Inferior parietal cortex (tissue), 1 donor: ENCODE measurements at regions not wholly inside any gene's neighbourhood (a gene's known extent, or its start where the extent isn't known, plus 50 kb on each side); places are given as distances from the start of the nearest gene placed in this dataset.
"Not testable (repeated sequence)": the region's sequence is repeated elsewhere in the genome, so short reads cannot be mapped to it uniquely, and the experiment has no call there.

Source experiments
- DNase-seq: peaks from one replicate; pipeline ENCODE4 v3.0.0-alpha.2; 2016; ENCODE audit errors: extremely low spot score

DNA sequence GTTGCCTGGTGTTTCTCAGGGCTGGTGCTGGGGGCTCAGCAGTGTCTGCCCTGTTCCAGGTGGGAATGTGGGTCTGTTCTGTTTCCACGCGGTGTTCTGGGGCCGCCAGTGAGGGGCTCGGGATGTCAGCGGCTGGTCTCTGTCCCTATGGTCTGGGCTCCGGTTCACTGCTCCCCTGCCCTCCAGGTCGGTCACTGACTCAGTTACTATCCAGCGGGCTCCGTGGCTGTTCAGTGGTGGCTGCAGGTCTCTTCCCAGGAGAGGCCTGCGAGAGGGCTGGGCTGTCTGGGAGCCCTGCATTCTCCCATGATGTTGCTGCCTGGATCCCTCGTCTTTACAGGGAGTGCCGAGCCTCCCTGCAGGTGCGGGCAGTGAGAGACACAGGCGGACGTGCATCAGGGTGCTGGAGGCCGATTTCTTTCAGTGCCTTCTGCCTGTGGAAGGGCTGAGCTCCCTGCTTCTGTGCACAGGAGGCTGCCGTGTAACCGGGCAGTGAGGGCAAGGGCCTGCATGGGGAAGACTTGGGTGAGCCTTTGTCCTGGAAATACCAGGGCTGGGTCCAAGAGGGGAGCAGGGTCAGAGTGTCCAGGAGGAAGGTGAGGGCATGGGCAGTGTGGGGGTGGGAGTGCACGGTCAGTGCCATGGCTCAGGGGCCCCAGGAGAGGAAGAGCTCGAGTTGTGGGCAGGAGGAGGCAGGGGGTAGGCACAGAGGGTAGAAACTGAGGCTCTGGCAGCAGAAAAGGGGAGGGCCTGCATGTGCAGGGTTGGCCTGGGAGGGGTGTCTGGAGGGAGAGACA lies 391.0 kb downstream of the TMEM121 start:
- not testable (repeated sequence) for DNase-seq

DNA sequence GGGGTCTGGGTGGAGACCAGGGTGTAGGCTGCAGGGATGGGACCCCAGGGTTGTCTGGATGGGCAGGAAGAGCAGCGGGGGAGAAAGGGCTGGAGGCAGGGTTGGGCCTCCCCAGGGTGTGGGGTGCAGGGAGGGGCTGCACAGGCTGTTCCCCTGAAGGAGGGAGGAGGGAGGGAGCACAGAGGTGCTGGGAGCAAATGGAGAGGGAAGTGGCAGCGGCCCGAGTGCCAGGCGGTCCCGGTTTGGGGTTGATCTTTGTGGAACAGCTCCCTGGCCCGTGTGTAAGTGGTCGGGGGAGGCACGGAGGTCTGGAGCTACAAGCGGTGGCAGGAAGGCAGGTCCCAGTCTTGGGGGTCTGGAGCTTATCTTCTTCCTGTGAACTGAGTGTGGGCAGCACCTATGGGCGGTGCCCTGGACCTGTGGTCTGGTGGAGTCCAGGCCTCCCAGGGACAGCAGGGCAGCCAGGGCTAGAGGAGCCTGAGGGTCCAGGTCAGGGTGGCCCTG lies 391.6 kb downstream of the TMEM121 start:
- no peak for DNase-seq

DNA sequence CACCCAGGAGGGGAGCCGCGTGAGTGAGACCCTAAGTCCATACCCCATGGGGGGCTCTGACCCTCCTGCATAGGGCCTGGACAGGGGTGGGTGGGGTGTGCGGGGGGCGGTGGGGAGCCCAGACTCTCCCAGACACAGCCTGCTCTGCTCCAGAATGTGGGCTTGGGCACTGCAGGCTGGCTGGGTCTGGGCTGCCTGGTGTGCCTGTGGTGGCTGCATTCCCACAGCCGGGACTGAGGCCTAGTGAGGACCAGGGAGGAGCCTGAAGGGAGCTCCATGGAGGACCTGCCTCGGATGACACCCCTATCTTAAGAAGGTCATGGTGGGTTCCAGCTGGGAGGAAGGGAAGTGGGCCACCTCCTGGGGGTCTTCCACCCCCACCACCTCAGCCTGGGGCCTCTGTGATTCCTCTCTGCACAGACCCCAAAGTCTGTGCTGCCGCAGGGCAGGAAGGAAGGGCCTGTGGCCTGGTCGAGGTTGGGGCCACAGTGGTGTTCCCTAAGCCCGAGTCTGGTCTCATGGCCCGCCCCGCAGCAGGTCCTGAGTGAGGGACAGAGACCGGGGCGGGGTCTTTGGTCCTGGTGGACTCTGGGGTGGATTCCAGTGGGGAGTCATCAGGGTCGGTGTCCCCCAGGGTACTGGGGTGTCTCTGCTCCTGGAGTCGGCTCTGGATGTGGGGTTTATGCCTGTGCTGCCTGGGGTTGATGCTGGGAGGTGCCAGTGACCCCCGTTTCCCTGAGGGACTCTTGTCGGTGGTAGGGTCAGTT lies 392.3 kb downstream of the TMEM121 start:
- DNase-seq: no peak

DNA sequence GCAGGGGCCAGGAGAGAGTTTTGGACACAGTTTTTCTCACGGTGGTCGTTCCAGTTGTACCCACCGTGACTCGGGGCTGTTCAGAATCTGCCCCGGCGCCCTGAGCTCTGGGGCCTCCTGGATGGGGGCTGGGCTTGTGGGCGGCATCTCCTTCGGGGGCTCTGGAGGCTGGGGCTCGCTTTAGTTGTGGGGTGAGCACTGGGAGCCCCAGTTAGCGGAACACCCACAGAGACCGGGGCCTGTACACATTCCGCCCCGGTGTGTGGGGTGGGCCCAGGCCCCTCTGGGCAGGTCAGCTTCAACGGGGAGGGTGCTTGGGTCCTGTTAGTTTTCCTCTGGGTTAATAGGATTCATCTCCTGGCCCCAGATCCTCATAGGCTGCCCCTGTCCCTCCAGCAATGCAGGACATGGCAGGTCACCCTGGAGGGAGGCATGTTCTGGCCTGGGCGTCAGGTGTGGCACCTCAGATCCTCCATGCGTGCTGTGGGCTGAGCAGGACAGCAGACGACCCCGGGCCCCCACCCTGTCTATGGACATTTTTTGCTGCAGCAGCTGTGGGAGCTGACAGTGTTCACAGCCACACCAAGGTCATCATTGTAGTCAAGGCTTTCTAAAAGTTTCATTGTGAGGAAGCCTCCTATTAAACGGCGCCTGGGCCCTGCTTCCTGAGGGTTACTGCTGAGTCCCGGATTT lies 393.2 kb downstream of the TMEM121 start:
- DNase-seq: no peak

DNA sequence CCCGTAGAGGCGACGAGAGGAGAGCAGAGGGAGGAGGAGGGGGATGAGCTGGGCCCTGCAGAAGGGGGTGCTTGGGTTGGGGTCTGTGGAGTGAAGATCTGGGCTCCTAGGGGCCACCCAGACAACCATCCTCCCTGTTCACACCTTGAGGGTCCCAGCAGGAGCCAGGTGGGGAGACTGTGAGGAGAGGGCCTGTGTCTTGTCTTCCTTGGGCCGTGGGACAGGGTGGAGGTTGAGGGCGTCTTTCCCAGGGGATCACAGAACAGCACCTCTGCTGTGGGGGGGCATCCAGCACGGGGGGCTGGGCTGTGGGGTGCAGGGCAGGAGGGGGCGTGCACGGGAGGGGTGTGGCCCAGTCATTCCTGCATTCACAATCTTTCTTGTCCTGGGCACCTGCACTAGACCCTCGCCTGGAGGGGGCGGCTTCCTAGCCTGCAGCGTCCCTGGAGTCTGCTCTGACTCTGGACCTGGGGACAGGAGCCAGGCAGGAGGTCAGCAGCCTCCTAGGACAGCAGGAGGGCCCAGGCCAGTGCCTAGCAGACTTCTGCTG lies 393.8 kb downstream of the TMEM121 start:
- DNase-seq: not testable (repeated sequence)

DNA sequence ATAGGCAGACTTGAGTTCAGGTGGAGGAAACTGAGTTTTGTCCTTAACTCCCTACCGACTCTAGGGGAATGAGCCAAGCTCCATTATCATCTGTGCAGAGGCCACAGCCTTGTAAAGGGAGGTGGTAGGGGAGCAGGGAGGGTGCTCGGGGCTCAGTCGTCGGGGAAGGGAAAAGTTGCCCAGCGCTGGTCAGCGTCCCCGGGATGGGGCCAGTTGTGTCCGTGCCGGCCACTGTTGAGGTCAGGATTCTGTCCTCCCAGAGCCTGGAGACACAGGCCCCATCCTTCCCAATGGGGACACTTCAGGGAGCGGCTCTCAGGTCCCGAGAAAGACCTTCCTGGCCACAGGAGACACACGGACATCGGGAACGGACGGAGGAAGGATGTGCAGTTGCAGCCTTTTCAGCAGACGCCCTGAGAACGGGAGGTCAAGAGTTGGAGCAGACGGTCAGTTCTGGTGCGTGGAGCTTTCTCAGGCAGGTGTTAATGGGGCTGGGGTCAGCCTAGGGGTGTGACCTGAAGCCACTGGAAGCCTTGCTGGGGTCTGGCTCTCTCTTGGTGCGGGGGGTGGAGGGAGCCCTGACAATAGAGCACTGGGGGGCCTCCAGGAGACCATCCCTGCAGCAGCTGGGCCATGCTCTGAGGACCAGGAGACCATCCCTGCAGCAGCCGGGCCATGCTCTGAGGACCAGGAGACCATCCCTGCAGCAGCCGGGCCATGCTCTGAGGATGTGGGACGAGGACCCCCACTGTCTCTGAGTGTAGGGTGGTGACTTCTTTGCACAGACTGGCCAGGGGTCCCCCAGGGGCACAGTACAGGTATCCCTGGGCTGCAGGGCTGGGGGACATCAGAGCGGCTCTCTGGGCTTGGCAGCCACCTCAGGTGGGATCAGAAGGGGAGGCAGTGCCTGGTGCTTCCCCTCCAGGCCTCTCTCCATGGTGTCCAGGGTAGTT lies 394.7 kb downstream of the TMEM121 start:
- DNase-seq: not testable (repeated sequence)

DNA sequence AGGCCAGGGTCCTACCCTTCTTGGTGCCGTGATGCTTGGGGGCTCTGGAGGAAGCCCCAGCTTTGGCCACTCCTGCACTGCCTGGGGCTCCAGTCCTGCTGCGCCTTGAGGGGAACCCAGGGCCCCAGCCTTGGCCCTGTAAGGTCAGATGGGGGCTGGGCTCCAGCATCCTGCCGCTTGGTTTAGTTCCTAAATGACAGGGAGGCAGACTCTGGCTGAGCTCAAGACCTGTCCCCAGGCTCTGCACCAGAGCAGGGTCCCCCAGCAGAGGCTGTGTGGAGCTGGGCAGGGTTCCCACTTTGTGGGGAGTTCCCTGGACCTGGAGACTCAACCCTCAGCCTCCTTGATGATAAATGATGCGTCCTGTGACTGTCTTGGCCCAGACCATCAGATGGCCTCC lies 395.4 kb downstream of the TMEM121 start:
- not testable (repeated sequence) for DNase-seq

DNA sequence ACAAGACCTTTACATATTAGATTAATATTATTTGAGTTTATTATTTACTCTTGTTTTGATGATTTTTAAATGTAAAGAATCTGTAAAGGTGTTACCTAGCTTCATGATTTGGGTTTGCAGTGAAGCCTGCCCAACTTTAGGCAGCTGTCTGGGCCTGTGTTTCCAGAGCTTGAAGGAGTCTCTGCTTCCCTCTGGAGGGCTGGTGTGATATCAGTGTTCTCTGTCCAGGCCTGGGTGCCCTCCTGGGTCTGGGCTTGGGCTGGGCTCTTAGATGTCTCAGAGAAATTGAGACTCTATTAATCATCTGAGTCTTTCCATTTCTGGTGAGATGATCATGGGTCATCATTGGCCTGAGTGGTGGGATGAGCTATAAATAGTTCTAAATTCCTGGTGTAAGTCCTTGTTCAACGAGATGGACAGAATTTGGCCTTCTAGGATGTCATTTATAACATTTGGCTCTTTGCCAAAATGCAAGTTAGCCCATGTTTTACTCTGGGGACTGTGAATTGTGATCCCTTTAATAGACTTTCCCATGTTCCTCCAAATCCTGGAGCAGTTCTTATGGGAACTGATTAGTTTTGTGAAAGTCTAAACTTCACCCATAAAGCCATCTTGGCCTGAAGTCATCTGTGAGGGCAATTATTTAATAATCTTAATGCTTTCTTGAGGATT lies 397.3 kb downstream of the TMEM121 start:
- not testable (repeated sequence) for DNase-seq

DNA sequence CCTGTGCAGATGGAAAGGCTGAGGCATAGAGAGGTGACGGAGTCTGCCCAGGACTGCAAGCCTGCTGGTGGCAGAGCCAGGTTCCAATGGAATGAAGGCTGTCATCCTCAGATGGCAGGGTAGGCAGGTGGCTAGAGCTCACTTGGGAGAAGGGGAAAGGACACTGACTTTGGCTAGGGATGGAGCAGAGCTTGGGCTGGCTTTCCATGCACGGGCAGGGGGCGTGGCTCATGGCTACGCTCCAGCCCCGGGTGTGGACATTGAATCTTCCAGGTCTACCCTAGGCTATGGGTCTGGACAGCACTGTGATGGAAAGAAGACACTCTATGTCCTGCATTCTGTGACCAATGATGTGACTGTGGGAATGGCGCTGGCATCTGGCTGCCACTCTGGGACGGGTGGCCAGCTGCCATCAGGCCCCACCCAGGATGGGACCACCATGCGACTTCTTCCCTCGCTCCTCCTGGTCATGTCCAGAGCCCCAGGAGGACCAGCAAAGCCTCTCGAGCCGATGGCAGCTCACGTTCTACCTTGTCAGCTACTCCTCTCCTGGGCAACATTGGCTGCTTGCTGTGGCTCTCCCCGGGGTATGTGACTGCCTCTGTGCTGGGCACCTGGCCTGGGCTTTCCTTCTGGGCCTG lies 398.7 kb downstream of the TMEM121 start:
- DNase-seq: no peak

DNA sequence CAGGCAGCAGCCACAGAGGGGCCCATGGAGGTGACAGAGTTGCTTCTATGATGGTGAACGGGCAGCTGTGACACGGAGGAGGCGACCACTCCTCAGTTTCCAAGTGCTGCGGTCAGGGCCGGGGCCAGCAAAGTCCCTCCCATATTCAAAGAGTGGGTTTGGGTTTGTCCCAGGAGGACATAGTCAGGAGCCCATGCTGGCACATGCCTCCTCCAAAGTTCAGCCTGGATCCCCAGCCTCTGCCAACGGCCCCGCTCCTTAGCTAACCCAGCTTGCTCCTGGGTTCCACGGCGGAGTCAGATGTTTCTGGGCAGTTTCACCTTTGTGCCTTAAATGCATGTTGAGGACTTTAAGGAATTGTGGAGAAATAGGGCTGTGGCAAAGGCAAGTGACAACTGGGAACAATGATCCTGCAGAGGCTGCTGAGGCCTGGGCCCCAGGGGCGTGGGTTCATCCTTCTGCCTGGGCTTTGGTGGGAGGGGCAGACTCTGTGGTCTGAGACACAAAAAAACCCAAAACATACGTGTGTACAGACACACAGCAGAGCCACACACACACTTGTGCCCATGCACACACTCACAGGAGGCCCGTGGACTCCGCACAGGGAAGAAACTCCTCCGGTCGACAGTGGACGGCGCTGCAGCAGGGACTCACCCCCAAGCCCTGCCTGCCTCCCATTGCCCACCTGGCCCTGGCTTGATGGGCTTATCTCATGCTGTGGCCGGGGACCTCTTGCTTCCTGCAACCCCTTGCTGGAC lies 399.4 kb downstream of the TMEM121 start:
- DNase-seq: no peak

DNA sequence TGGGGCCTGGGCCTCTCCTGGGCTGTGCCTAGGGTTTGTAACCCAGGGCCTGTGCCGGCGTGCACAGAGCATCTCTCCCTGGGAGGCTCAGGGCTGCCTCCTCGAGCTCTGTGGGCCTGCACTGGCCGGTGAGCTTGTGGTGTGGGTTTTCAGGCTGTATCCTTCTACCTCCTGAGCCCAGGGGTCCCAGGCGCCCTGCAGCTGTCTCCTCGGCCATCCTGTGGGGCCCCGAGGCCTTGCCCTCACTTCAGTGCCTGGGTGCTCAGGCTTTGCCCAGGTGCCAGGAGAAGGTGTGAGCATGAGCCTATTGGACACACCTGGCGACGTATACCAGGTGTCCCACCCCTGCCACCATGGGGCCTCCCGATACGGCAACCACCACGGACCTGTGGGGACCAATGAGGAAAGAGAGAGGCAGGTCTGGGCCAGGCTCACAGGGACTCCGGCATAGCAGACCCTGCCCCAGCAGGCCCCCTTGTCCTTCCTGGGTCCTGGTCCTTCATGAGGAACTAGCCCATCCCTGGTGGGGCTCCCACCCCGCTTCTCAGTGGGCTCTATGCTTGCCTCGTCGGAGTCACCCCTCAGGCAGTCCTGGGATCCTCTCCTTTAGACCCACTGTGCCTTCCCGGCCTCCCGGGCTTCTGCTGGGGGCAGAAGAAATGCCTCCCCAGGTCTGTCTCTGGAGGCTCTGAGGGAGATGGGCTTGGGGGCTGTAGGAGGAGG lies 400.2 kb downstream of the TMEM121 start:
- DNase-seq: no peak

DNA sequence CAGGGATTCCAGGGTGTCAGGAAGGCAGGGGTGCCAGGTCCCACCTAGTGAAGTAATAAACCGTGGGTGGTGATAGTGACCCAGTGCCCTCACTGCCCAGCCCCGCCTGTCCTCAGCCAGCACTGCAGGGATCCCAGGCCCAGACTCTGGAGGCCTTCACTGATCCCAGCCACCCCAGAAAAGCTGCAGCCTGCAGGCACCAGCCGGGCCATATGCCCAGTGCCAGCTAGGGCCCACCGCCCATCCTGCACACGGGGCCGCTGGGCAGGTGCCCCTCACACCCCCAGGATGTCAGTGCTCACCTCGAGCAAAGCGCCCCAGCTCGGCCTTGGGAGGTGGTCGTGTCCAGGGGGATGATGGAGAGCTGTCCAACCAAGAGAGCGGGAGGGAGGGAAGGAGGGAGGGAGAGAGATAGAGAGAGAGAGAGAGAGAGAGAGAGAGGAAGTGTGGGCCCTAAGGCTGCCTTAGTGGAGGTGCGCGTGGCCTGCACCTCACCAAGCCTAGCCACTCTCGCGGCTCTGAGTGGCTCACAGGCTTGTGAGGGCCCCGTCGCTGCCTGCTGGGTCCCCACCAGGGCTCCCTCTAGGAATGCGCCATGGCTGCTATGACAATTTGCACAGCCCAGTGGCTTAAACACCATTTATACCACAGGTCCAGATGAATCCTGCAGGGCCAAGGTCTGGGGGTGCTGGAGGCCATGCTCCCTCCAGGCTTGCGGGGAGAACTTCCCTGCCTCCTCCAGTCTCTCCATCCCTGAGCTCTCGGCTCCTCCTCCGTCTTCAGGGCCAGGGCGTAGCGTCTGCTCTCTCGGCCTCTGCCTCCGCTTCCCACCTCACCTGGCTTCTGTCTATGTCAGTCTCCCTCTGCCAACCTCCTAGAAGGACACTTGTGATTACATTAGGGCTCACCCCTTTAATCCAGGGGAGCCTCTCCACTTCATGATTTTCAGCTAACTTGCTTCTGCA lies 401.0 kb downstream of the TMEM121 start:
- no peak for DNase-seq

DNA sequence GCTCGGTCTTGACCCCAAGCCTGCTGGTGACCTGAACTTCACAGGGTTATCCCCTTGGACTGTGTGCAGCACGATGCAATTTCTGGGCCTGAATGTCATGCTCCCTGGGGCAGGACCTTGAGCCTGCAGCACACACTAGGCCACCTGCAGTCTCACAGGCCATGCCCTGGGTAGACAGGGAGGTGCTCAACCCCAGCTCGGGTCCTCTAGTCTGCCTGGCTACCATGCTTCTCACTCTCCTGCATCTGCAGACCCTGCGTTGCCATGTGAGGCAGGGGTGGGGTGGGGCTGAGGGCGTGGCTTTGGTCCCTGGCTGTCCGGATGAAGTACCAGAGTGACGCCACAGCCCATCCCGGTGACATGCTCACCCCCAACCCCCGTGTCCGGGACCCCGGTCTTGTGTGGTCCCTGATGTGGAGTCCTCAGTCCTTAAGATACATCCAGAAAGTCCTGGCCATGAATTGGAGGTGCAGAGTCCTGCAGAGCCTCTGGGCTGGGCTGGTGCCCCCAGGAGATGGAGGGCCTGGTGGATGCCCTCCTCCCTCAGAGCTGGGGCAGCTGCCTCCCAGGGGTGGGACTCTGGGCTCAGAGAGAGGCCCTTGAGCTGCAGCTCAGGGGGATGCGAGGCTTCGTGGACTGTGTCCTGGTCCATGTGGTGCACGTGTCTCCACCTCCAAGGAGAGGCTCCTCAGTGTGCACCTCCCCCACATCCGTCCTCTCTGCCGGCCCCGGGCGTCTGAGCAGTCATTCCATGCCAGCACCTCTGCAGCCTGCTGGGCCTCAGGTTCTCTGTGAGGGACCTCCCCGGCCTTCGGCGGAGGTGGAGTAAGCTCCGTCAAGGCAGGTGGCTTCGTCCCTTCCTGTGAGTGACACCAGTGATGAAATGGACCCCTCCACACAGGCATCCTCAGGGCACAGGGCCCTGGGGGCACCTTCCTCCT lies 402.1 kb downstream of the TMEM121 start:
- not testable (repeated sequence) for DNase-seq

DNA sequence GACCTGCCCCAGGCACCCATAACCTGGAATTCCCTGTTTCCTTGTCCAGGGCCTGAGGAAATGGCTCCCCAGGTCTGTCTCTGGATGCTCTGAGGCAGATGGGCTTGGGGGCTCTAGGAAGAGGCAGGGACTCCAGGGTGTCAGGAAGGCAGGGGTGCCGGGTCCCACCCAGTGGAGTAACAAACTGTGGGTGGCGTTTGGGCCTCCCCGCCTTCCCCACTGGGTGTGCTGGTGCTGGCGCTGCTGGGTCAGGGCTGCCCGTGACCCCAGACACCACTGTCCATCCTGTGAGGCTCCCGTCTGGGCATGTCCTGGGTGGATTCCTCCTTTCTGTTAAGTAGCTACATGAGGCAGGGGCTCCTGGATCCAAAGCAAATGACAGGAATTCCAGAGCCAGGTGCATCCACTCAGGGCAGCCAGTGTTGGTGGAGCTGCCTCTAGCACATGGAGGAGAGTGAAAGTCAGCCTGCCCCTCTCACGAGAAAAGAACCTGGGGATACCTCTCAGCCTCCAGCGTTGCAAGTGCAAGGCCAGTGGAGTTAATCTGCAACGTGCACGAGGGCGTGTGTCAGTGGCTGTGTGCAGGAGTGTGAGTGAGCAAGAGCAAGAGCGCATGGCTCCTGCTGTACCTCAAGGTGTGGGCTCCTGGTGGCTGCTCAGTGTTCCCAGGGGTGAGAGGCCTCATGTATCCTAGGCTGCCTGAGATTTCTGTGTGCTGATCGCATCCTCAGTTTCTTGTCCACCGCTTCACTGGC lies 403.1 kb downstream of the TMEM121 start:
- DNase-seq: no peak

DNA sequence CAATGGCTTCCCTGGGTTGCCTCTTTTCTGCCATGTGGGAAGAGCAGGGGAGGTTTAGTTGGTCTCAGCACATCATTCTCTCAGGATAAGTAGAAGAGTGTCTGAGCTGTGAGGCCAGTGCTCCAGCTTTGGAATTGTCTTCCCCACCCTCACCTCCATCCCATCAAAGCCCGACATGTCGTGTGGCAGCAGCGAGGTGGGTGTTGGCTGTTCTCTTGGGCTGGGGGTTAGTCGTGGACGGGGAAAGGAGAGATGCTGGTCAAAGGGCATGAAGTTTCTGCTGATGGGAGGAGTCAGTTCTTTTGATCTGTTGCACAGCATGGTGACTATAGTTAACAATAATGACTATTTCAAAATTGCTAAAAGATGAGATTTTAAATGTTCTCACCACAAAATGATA lies 404.2 kb downstream of the TMEM121 start:
- no peak for DNase-seq
